HG03342 (cell line): ENCODE measurements at regions not wholly inside any gene's neighbourhood (a gene's known extent, or its start where the extent isn't known, plus 50 kb on each side); places are given as distances from the start of the nearest gene placed in this dataset.
"Not testable (repeated sequence)": the region's sequence is repeated elsewhere in the genome, so short reads cannot be mapped to it uniquely, and the experiment has no call there.

Source experiments
- ATAC-seq: cut with Tn5 transposase; IDR thresholded peaks from one replicate; pipeline ENCODE4 v1.9.1; 2021; ENCODE audit warnings: mild to moderate bottlenecking, moderate library complexity; ENCODE audit not compliant: unreplicated experiment

DNA sequence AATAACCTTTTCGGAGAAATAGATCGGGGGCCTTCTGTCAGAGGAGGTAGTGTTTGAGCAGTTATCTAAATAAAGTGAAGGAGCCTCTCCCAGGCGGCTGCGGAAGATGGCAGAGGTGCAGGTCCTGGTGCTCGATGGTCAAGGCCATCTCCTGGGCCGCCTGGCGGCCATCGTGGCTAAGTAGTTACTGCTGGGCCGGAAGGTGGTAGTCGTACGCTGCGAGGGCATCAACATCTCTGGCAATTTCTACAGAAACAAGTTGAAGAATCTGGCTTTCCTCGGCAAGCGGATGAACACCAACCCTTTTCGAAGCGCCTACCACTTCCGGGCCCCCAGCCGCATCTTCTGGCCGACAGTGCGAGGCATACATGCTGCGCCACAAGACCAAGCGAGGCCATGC, 186.1 kb downstream of the KTN1 start:
- ATAC-seq: no peak

DNA sequence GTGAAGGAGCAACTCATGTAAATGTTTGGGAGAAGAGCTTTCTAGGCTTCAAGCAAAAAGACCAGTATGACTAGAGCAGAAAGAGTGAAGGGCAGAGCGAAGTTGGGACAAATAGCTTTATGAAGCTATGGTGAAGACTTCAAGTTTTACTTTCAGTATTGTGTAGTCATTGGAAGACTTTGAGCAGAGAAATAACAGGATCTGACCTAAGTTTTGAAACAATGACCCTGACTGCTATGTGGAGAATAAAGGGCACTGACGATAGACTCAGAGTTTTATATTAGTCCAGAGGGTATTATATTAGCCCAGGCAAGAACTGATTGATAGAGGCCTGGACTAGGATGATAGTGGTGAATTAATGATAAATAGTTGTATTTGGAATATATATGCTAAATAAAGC, 187.3 kb downstream of the KTN1 start:
- no peak for ATAC-seq

DNA sequence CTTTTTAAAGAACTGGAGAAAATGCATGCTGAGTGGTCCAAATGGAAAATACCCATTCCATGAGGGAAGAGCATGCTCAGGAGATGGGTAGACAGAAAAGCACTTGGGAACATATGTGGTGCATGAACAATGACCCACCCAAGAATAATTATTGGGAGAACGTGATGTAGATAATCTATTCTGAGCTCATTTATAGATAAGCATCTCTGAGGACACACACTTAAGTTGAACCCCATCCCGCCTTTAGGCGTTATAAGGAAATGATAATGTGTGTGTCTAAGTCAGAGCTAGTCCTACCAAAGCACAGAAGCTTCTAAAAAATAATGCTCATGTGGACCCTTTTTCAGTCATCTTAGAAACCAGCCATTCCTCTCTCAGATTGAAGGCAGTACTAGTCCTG, 189.9 kb downstream of the KTN1 start:
- no peak for ATAC-seq

DNA sequence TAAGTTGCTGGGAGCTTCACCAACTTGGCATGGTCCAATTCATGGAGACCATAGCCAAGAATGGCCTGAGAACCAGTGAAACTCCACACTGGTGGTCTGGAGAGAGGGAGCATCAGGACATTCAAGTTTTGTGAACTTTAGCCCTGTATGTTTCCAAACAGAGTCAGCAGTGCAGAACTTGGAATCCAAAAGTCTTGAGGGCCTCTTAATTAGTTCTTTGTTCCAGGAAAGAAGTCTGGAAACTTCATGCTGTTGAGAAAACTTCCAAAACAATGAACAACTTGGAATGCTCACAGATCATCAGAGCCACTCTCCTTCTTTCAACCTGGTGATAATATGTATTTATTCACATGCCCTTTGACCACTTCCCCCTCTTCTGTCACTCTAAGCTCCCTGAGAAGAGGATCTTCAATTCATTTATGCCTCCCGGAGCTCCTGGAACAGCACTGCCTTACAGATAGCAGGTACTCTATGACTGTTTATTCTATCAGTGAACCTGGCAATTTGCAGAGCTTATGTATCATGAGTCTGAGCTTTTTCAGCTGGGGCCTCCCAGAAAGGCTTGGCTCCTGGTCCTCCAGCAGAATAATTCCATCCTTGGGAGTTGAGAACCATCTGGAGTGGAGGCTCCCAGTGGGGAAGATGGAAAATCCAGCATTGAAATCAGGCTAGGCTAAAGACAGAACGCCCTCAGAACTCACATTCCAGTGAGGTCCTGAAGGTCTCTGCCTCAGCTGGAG, 191.4 kb downstream of the KTN1 start:
- ATAC-seq: no peak

DNA sequence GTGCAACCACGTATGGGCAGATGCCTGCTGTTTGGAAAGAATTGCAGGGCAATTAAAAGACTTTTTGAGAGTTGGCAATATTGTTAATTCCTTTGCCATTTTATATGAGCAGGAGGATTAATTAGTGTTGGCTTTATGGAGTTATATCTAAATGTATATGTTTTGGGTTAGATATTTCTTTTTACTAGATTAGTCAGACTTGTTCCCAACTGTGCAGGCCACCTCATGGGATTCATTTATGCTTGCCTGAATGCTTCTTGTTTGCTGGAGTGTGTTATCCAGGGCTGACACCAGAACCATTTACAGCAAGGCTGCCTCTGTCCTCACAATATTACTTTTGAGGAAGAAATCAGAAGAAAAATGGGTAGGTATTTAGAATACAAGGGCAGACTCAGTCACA, 192.5 kb downstream of the KTN1 start:
- ATAC-seq: no peak

DNA sequence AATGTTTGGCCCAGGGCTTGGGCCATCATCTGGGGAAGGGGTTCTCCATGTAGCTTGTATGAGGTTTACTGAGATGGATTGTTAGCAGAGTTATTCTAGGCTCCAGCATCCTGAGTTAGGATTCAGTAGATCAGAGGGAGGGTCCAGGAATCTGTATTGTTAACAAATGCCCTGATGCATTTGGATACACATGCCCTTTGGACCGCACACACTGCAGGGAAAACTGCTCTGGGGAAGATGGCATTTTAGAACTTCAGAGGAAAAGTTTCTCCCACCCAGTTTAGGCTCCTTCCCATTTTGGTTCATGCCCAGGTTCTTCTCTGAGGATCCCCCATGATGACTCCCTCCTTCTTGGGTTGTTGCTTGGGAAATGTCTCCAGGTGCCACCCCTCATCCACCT, 193.3 kb downstream of the KTN1 start:
- ATAC-seq: no peak

DNA sequence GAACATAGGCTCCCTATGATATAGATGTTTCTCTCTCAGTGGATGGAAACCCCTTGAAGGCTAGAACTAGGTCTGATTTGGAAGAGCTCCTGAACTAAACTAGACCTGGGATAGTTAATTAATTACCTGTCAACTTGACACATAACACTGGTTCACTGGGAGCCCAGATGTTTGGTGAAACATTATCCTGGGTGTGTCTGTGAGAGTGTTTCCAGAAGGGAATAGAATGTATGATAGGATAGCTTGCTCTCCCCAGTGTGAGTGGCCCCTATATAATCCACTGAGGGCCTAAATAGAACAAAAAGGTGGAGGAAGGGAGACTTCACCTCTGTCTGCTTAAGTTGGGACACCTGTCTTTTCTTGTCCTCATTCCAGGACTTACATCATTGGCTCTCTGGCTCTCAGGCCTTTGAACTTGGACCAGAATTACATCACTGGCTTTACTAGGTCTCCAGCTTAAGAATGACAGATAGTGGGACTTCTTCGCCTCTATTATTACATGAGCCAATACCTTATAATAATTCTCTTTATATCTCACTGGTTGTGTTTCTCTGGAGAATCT, 194.1 kb downstream of the KTN1 start:
- no peak for ATAC-seq

DNA sequence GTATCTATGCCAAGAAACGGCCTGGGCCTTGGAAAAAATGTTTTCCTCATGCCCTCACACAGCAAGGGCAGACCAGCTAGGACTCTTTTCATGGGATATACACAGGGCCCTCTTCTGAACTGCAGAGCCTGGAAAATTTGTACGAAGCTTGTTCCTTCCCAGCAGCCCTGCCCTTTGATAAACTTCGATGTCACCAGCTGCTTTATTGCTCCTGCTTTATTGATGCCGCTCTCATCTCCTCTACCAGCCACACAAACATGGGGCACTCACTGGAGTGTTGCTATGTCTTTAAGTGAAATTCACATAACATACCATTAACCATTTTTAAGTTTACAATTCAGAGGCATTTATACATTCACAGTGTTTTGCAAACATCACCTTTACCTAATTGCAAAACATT, 197.9 kb downstream of the KTN1 start:
- ATAC-seq: no peak

DNA sequence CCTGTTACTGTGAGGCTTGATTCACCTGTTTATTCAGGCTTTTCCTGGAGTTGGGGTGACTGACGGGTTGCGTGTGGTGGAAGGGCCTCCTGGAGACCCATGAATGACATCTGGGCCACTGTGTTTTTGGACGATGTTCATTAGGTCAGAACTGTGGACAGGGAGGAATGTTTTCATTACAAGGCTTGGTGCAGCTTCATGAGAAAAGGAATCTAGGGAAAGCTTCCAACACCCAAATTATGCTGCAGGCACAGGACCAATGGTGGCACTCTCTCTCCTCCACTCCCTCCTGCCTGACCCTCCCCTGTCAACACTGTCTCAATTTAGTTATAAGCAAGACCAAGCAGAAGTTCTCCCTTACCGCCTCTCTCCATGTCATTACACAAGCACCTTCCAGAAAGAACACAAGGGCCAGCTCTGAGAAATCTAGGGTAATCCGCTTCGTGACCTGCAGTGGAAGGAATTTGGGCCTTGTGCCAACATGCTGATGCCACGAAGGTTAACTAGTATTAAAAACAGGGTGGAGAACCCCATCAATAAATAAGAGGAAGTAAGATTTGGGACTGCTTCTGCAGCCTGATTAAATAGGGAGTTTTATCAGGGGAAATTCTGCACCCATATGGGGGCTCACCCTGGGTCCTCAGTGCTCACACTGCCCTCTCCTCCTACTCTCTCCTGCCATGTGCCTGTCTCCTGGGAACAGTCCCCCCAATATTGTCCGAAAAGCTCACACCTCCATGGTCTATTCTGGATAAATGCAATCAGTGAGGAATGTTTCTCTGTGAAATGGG, 200.3 kb downstream of the KTN1 start:
- ATAC-seq: no peak

DNA sequence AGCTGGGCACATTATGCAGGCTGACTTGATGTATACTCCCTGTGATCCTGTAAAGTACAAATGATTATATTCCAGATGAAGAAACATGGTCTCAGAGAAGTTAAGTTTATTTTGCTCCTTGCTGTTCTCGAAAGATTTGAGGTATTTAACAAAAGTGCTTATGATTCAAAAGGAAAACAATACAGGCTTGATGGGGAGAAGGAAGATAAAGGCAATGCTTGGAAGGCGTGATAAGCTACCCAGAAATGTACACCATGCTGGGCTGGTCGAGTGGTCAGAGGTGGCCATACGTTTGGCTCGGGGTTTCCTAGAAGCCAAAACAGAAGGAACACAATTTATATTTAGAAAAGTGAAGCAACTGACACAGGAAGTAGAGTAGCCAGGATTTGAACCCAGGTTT, 201.0 kb downstream of the KTN1 start:
- no peak for ATAC-seq

DNA sequence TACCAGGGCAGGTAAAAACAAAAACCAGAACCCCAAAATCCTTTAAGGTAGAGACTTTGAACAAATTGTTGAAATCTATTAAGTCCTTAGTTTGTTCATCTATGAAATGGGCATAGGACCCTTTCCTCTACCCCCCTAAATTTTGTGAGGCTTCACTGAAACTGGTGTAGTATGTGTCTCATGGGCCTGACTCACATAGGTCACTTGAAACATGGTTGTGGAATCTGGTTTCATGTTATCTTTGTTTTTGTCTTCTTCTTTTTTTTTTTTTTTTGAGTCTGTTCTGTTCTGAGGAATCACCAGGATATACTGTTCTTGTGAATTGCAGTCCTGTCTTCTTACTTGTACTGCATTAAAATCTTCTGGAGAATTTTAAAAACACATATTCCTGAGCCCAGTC, 202.2 kb downstream of the KTN1 start:
- ATAC-seq: no peak

DNA sequence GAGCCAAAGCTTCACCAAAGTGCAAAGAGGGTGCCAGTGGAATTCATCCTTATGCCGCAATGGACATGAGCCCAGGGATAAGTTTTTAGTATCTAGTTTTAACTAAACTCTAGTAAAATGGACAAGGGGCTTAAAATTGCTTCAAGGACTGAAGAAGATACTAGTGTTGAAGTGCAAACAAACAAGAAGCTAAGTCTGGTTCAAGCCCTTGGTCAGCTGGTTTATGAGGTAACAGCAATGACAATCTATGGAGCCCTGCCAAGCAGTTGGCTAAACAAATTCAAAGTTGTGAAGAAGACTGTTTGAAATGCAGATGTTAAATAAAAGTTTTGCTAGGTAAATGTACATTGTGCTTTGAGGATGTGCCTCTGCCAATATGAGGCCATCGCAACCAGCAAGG, 209.4 kb downstream of the KTN1 start:
- no peak for ATAC-seq

DNA sequence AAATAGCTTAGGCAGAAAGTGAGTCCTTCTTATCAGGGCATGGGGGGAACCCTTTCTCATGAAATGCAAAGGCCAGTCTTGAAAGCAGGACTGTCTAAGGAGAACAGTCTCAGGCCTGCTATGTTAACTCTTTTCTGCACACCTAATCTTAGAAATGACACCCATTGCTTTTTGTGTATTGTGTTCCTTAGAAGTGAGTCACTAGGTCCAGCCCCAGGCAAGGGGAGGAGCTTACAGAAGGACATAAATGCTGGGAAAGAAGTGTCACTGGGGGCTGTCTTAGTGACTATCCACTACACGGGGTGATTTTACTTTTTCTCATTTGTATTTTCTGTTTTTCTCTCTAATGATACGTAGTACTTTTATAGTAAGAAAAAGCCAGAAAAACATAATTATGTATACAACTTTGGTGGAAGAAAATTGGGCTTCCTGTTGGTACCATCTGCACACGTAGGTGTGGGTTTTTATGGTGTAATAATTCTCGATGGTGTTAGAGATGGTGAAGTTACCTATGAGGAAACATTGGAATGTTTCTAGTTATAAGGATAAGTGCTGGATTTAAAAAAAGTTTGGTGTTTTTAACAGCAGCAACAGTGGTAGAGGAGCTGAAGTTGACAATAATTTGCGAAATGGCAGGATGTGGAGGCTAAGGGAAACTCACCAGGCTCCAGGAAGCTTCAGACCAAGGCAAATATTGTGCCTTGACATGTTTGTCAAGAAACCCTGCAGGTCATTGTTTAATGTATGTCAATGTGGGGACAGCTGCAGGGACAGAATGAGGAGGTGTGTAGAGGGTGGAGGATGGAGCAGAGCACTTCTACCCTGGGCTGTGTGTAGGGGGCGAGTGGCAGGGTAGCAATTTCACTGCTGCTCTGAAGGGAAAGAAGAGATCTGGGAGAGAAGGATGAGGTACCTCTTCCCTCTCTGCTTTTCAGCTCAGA, 214.9 kb downstream of the KTN1 start:
- ATAC-seq: no peak

DNA sequence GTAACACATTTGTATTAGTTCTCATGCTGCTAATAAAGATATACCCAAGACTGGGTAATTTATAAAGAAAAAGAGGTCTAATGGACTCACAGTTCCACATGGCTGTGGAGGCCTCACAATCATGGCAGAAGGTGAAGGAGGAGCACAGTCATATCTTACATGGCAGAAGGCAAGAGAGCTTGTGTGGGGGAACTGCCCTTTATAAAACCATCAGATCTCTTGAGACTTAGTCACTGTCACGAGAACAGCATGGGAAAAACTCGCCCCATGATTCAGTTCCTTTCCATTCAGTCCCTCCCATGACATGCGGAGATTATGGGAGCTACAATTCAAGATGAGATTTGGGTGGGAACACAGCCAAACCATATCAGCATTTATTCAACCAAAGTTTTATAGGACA, 216.5 kb downstream of the KTN1 start:
- ATAC-seq: not testable (repeated sequence)

DNA sequence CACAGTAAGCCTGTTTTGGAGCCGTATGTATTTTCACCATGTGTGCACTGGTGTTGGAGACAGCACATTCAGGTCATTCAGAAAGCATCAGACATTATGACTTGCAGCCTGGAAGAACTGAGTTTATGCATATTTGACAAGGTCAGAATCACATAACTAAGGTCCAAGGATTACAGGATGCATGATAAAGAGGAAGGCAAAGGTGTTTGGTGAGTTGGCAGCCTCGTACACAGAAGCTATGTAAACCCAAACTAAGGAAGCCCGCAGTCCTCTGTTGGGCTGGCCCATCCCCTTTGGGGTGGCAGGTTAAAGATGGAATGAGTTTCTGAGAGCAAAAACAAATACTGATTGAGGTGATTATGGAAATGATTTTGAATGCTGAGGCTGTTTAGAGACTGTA, 218.4 kb downstream of the KTN1 start:
- no peak for ATAC-seq

DNA sequence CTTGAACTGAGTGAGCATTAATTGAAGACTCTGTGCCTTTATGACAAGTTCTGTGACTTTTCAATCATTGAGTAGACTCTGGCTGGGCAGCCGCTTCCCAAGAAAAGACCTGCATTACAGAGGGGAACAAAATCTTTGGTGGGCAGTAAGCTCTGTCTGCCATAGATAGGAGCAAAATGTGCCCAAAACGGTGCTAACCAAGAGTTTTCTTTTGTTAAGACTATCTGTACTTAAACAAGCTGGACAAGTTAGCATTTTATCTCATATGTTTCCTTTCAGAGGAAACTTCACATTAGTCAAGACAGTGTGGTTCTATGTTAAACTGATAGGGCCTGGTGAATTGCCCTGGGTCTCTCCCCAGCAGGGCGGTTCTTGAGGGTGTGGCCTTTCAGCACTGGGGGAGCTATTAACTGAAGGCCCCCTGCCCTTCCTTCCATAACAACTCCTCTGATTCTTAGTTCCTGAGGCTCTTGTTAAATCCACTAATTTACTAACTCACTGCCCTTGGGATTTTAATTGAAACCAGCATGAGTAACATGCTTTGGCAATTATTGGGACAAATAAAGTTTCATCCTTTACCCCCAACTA, 219.6 kb downstream of the KTN1 start:
- no peak for ATAC-seq

DNA sequence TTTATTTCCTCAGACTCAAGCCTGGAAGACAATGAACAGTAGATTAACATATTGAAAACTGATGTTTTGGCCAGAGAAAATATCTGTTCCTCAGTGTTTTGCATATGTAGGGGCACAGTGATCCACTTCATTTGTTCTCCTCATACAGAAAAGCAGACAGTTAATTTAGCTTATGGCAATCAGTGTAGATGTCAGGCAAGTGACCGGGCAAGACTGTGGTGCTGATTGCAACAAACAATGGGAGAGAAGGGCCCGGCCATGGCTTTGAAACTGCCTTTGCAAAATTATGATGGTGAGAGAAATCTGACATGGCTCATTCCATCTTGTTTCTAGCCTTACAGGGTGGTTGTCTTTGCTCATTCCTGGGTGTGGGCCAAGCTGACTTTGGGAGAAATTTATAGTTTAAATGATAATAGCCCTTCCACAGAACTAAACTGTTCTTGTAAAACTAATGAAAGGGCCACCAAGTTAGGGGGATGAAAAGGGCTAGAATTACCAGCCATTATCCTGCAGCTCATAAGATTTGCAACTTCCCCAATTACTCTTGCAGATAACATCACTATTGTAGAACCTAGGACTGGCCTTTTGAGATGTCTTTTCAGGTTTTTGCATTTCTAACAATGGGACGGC, 220.3 kb downstream of the KTN1 start:
- ATAC-seq: no peak

DNA sequence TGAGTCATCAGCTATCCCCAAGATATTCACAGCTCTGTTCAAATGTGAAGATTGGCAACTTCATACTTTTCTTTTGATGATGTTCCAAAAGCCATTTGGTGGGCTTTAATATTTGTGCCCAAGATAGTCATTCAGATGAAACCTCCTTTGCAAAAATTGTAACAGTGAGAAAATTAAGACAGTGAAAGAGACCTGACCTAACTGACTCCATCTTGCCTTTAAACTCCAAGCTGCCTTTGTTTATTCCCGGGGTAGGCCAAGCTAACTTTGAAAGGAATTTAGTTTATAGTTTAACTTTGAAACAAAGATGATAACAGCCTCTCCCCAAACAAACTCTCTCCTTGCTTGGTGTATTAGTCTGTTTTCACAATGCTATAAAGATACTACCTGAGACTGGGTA, 221.1 kb downstream of the KTN1 start:
- ATAC-seq: no peak

DNA sequence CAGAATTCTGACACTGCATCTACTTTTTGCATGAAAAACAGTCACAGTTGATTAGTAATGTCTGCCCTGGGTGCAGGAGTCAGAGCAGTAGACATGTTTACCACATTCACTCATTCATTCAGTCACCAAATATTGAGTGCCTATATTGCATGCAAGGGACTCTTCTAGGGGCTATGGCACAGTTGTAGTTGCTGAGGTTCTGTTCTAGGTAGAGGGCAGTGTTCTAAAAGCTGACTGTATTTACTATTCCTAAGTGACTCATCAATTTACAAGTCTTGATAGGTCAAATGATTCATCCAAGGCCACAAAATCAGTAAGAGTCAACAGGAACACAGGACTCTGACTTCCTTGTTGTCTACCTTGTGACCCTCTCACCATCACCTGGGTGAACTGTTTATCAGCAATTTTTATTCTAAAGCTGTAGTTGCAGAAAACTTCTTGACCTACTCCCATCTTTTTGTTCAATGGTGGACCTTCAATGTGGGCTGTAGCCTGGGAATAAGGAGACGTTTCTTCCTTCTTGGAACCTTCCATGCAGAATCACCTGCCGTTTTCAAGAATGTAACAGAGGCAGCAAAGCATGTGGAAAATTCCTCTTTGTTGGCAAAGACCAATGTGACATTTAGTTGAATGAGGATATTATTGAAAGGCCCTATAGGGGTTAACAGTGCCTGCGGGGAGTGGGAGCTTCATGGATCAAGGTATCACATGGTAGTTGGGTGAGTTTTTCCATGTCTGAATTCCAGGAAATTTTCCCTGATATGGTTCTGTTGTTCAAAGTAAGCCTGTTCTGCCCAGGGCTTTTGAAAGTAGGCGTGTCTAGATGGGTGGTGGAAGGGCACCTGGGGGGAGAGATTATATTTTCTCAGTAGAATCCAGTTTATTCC, 223.2 kb downstream of the KTN1 start:
- no peak for ATAC-seq
